Nucleus accumbens (tissue), 56 donors: ENCODE measurements at regions not wholly inside any gene's neighbourhood (a gene's known extent, or its start where the extent isn't known, plus 50 kb on each side); places are given as distances from the start of the nearest gene placed in this dataset.
"Not testable (repeated sequence)": the region's sequence is repeated elsewhere in the genome, so short reads cannot be mapped to it uniquely, and the experiment has no call there.

ENCODE experiments used
- DNase-seq, 56 donors: peaks; one replicate each; lab custom pipeline; 2025; lab: John Stamatoyannopoulos, UW

DNA sequence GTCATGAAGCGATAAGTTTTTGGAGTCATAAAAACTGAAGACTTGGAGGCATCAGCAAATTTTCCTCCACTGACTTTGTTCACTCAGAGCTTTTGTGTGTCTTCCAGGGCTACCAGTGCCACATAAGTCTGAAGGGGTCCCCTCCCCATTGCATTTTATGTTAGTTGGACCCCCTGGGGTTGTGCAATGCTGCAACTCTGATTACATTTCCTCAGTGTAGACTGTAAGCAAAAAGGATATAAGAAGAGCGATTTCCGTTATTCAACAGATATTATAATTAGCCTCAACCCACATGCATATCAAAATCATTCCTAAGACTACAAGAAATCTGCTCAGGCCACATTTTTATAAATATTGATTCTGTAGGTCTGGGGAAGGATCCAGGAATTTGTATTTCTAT is 324.0 kb downstream of the TDRD3 start:
- no peak for DNase-seq

GRCh38 chr13:60720590-60720989 is 323.6 kb downstream of the TDRD3 start:
- DNase-seq, result no peak

DNA sequence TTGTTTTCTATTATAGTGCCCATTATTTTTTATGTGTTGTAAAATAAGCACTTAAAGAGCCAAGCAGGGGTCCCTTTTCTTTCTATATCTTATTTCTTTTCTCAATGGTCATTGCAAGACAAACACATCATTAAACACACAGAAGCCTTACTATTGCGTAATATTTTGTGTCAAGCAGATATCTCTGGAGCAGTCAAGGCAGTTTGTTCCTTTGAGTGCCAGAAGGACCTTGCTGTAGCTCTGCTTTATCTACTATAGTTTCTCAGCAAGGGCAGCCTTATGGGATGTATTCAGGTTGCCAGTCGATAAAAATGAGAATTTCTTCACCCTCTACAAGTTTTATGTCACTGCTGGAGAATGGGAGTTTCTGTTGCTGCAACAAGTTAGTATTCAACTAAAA is 319.3 kb downstream of the TDRD3 start:
- DNase-seq, result no peak

GRCh38 chr13:60707878-60708277 is 310.9 kb downstream of the TDRD3 start:
- DNase-seq, result no peak

- no peak for DNase-seq
Measured at GRCh38 chr13:60701895-60702294, 304.9 kb downstream of the TDRD3 start.

DNA sequence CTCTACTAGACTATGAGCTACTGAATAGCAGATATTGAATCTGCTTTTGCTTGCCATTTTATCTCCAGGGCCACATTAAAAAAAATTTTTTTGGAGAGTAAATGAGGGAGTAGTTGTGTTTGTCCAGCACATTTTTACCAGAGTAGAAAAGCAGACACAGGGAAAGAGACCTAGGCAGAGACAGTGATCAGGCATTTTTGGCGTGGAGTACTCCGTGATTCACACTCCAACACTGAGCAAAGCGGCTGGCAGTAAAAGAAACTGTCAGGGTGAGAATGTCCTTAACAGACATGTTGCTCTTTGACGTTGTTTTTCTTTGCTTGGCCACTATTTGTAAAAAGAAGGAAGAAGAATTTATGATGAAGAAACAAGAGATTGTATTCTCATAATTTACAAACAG is 304.0 kb downstream of the TDRD3 start:
- DNase-seq, result no peak

DNA sequence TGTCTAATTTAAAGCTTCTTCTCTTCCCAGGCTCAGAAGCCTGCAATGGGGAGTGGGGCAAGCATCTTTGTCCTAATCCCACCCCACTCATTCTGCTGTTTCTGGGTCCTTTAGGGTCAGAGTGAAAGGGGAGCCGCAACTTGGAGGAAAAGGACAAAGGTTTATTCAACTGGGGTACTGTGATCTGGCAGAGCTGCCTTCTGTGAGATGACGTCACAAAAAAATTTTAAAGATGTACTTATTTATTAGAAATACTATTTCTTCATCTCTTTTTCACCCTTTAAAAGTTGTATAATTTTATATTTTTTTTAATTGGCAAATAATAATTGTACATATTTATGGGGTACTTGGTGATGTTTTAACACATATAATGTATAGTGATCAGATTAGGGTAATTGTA is 302.6 kb downstream of the TDRD3 start:
- DNase-seq, result no peak

- DNase-seq, result no peak
Measured at GRCh38 chr13:60696602-60697001, 299.6 kb downstream of the TDRD3 start.

GRCh38 chr13:60691268-60691667 is 294.2 kb downstream of the TDRD3 start:
- DNase-seq, result no peak

GRCh38 chr13:60690604-60691003 is 293.6 kb downstream of the TDRD3 start:
- no peak for DNase-seq

GRCh38 chr13:60689571-60689970 is 292.6 kb downstream of the TDRD3 start:
- DNase-seq, result no peak

DNA sequence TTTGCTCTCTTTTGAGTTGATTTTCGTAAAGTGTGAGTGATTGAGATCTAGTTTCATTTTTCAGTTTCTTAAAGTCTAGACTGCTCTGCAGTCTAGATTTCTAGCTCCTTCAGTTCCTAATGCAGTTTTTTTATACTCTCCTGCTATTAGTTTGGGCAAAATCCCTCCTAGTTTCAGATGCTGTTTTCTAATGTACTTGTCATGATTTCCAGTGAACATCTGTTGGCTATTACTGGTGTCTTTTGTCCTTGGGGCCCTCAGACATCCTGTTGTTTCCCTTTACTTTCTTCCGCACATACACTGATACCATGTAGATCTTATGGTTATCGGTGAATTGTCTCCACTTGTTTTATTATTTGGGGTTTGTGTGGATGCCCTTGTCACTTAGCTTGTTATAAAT is 292.1 kb downstream of the TDRD3 start:
- DNase-seq, result no peak

- no peak for DNase-seq
Measured at GRCh38 chr13:60679928-60680694, 283.1 kb downstream of the TDRD3 start.

DNA sequence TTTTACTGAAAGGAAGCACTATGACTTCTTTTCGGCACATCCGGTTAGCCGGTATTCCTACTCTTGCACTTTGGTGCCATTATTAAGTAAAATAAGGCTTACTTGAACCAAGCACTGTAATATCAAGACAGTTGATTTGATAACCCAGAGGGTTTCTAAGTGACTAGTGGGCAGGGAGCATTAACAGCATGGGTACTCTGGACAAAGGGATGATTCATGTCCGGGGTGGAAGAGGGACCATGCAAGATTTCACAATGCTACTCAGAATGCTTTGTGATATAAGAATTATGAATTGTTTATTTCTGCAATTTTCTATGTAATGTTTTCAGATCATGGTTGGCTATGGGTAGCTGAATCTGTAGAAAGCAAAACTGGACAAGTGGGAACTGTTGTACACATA is 282.1 kb downstream of the TDRD3 start:
- no peak for DNase-seq

- no peak for DNase-seq
Measured at GRCh38 chr13:60671386-60671785, 274.4 kb downstream of the TDRD3 start.

GRCh38 chr13:60663788-60664187 is 266.8 kb downstream of the TDRD3 start:
- DNase-seq, result no peak

DNA sequence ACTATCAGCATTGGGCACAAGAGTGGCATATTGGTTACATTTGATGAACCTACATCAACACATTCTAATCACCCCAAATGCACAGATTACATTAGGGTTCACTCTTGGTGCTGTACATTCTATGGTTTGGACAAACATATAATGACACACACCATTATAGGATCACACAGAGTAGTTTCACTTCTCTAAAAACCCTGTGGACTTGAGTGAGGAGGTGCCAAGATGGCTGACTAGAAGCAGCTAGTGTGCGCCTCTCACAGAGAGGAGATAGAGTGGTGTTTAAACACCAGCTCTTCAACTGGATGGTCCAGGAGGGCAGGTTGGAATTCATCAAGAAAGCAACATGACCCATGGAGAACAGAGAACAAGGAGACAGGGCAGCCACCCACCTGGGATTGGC is 265.6 kb downstream of the TDRD3 start:
- DNase-seq, result no peak

- no peak for DNase-seq
Measured at GRCh38 chr13:60661521-60661920, 264.5 kb downstream of the TDRD3 start.

DNA sequence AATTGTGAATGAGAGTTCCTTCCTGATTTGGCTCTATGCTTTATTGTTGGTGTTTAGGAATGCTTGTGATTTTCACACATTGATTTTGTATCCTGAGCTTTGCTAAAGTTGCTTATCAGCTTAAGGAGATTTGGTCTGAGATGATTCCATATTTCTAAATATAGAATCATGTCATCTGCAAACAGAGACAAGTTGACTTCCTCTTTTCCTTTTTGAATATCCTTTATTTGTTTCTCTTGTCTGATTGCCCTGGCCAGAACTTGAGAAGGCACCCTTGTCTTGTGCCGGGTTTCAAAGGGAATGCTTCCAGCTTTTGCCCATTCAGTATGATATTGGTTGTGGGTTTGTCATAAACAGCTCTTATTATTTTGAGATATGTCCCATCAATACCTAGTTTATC is 260.6 kb downstream of the TDRD3 start:
- DNase-seq, result not testable (repeated sequence)

DNA sequence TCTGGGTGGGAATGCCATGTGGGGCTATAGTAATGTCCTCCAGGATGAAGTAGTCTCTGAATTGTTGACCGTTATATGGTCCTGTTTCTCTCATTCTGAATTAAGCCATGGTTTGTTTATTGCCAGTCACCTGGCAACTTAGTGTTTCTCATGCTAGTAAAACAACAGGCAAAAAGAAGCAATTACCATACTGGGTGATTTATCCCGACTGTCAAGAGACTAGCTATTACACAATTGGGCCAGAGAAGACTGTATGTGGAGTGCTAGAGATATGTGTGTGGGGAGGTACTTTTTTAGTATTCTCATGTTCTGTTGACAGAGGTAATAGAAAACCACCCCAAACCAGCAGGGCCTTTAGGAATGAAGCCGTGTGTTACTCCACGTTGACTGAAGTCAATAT is 258.2 kb downstream of the TDRD3 start:
- DNase-seq, result no peak

- peak in 12 of 56 donors; percentile 1 to 55 (median 20) for DNase-seq
Measured at GRCh38 chr13:60654415-60654814, 257.4 kb downstream of the TDRD3 start.

DNA sequence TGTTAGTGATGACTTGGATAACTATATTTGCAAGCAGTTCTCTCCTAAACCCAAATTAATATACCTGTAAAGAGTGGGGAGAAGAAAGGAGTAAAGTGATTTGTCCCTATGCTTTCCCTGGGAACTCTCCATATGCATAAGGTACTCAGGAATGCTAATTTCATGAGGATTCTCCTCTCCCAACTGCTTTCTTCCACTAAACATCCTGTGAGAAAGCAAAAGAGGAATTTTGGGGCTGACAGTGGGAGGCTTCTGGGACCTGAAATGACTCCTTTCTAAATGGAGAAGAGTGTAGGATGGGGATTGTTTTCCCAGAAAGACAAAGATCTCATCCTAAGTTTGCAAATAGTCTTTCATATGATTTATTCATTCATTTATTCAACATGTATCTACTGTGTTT is 250.5 kb downstream of the TDRD3 start:
- DNase-seq, result no peak

- DNase-seq, result no peak
Measured at GRCh38 chr13:60646620-60647019, 249.6 kb downstream of the TDRD3 start.
